Neural cell (in vitro differentiated cells): ENCODE measurements at regions not wholly inside any gene's neighbourhood (a gene's known extent, or its start where the extent isn't known, plus 50 kb on each side); places are given as distances from the start of the nearest gene placed in this dataset.

Source experiments
- CTCF ChIP-seq: fragments of 450-650 bp; IDR thresholded peaks from 2 replicates; pipeline ENCODE4 v1.5.1; 2014; ENCODE audit warnings: antibody characterized with exemption, mild to moderate bottlenecking, moderate library complexity; ENCODE audit not compliant: poor library complexity, severe bottlenecking
- EZH2 ChIP-seq: fragments of 200-600, 300-800 bp; shearing (Covaris generic), sonication (generic); IDR thresholded peaks from 2 replicates; pipeline ENCODE4 v1.6.1; 2014; ENCODE audit warnings: antibody characterized with exemption, low read length, borderline replicate concordance, mild to moderate bottlenecking; ENCODE audit not compliant: insufficient read depth, poor library complexity, severe bottlenecking
- MXI1 ChIP-seq: fragments of 450-650 bp; conservative IDR thresholded peaks from 2 replicates; pipeline ENCODE4 v1.6.1; 2014; ENCODE audit warnings: antibody characterized with exemption, mild to moderate bottlenecking; ENCODE audit not compliant: poor library complexity, severe bottlenecking
- RAD21 ChIP-seq: fragments of 450-650 bp; conservative IDR thresholded peaks from 2 replicates; pipeline ENCODE4 v1.6.1; 2014; ENCODE audit warnings: antibody characterized with exemption, mild to moderate bottlenecking, moderate library complexity
- REST ChIP-seq: IDR thresholded peaks from 2 replicates; pipeline ENCODE4 v1.6.1; 2012; ENCODE audit warnings: borderline replicate concordance

DNA sequence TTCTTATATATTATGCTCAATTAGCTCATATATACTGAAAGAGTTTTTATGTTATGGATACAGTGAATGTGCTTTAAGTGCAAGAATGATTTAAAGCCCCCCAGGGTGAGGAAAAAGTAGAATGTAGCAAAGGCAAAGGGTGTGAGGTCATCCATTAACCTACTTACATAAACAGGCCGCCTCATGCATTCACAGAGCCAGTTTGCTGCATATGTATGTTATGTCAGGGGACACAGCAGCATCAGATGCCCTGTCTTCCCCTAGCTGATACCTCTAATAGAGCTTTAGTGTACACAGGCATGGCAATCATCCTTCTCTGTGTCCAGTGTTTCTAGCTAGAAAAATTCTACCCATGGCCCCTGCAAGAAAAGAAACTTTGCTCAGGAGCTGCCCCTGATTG is 187.8 kb upstream of the FSHR start:
- TF ChIP-seq EZH2: no peak
- TF ChIP-seq RAD21: no peak
- no peak for TF ChIP-seq REST
- TF ChIP-seq CTCF: no peak
- no peak for TF ChIP-seq MXI1
